B cell (primary cell): ENCODE measurements at regions not wholly inside any gene's neighbourhood (a gene's known extent, or its start where the extent isn't known, plus 50 kb on each side); places are given as distances from the start of the nearest gene placed in this dataset.

ENCODE experiments used
- EZH2 ChIP-seq: IDR thresholded peaks from 2 replicates; pipeline ENCODE4 v1.6.1; 2012; ENCODE audit warnings: borderline replicate concordance, low read depth, mild to moderate bottlenecking, moderate library complexity, low read length; ENCODE audit not compliant: insufficient read depth, poor library complexity, severe bottlenecking
- TF ChIP-seq, protein P1 (sequence below): fragments of 200-600 bp; IDR thresholded peaks from one replicate; pipeline ENCODE4 v1.8.0; 2022; ENCODE audit warnings: antibody characterized with exemption, mild to moderate bottlenecking

DNA sequence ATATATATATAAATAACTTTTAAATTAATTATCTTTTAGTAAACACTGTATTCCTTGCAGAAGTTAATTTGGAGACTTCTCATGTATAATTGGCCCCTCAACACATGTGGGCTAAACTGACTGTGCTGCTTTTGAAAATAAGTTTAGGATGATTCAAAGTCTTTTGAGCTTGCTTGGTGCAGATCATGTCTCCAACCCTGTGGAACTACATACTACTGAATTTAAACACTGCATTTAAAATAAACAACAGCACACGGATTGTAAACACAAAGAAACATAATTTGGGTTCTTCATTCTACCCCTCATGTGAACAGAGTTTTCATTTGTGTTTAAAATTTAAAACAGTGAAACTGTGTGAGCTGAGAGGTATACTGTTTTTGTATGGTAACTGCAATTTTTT, 167.7 kb downstream of the DDX1 start:
- TF ChIP-seq, protein P1, sequence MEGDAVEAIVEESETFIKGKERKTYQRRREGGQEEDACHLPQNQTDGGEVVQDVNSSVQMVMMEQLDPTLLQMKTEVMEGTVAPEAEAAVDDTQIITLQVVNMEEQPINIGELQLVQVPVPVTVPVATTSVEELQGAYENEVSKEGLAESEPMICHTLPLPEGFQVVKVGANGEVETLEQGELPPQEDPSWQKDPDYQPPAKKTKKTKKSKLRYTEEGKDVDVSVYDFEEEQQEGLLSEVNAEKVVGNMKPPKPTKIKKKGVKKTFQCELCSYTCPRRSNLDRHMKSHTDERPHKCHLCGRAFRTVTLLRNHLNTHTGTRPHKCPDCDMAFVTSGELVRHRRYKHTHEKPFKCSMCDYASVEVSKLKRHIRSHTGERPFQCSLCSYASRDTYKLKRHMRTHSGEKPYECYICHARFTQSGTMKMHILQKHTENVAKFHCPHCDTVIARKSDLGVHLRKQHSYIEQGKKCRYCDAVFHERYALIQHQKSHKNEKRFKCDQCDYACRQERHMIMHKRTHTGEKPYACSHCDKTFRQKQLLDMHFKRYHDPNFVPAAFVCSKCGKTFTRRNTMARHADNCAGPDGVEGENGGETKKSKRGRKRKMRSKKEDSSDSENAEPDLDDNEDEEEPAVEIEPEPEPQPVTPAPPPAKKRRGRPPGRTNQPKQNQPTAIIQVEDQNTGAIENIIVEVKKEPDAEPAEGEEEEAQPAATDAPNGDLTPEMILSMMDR: no peak
- no peak for TF ChIP-seq EZH2
